Right ventricle myocardium inferior (tissue), 1 donor: ENCODE measurements at regions not wholly inside any gene's neighbourhood (a gene's known extent, or its start where the extent isn't known, plus 50 kb on each side); places are given as distances from the start of the nearest gene placed in this dataset.

Source experiments
- ATAC-seq: fragments of 200-7000 bp; cut with Tn5 transposase; one replicate; pipeline ENCODE4 v1.9.1; 2020; ENCODE audit warnings: mild to moderate bottlenecking, moderate library complexity
- DNase-seq: peaks from one replicate; pipeline ENCODE4 v3.0.0; 2021; ENCODE audit errors: missing footprints
- intact Hi-C: fragments of 100-400 bp; cut with DNase I; formaldehyde crosslinking; loops from one replicate; pipeline ENCODE4 v1.11.0; 2022
- donor health status: DM: no; HTN: yes; CAD: no; lungs with severe emphysema.

DNA sequence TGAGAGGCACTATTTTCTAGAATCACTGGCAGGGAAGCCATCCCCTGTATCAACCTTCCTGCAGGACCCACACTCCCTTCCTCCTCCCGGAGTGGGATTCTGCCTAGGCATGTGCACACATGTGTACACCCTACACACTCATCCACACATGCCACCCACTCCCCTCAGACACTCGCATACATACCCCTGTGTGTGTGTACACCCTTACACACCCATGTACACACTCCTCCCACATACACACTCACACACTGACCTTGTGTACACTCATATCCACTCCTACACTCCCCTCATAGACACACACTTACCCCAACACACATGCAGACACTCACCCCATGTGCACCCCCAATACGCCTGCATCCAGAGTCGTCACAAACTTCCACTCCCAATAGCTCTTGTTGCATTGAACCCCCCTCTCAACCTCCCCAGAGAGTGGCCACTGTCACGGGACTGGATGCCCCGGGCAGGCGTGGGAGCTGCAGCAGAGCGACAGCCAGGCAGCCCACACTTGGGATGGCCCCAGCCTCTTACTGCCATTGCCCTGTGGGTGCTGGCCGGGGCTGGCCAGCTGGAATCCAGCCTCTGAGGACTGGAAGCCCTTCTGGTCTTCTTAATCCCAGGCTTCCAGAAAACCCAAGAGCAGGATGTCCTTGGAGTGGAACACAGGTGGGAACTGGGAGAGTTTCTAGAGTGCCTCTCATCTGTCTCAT, 251.0 kb downstream of the LOXHD1 start:
- DNase-seq: peak; percentile 6
- no peak for ATAC-seq
- intact Hi-C loops: no loop called here

DNA sequence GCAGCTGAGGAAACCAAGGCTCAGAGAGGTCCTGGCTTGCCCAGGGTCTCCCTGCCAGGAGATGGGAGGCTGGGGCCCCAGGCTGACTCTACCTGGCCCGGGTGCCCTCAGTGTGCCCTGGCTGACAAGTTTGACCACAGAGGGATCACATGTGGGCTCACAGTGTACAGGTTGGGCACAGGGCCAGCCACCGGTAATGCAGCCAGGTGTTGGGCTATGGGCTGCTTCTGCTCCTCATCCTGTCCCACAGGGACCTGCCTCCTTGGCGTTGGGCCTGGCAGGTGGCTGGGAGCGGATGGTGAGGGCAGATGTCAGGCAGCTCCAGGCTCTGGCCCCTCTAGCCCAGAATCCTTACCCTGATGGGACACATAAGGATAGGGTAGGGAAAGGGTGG, 250.5 kb downstream of the LOXHD1 start:
- intact Hi-C loops: no loop called here
- DNase-seq (no peak), ATAC-seq (no peak)

DNA sequence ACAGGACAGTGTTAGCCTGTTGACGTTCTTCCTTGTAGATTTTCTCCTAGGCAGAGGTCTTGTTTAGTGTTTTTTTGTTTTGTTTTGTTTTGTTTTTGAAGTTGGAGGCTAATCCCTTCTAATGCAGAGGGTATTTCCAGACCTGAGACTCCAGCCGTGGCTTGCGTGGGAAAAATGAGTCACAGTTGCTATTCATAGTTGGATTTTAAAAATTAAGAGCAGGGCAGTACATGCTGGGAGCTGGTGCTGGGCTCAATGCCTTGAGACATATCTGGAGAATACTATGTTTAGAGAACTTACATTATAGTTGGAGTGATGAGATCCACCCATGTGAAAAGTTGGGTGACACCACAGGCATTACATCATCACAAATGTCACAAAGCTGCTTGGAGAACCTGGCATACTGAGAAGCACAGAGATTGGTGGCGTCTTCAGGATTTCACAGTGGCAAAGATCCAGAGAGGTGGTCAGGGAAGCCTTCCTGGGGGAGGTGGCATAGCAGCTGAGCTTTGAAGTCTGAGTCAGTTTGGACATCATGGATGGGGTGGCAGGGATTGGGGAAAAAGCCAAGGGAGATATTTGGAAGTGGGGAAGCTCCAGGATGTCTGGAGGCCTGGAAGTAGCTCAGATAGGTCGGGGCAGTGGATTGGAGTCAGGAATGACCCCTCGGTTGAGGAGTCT, 249.4 kb downstream of the LOXHD1 start:
- intact Hi-C loops: no loop called here
- ATAC-seq: peak; percentile 41
- DNase-seq: no peak

DNA sequence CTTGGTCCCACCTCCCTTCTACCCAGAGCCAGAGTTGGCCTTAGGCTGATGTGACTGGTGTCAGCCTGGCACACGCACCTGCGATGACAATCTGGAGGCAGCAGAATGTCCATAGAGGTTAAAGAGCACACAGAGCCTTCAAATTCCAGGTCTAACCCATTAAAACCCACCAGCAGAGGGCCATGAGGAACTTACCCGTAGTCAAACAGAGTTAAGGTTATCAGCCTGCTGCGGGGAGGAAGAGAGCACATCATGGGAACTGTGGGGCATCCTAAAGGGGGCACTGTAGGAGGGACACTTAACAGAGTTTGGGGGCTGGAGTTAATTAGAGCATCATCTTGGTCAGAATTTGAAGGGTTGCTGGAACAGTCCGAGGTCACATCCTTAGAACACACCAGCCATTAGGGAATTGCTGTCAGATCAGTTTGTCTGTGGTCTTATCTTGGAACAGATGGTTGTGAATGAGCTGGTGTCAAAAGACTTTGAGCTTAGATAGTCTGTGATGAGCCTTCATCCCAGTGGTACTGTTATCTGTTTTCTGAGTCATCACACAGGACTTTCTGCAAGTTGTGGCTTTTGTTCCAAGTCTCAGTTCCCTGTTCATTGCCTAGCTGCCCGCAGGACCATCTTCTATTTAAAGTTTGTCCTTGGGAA, 248.6 kb downstream of the LOXHD1 start:
- DNase-seq (no peak), ATAC-seq (no peak)
- intact Hi-C loops: no loop called here

DNA sequence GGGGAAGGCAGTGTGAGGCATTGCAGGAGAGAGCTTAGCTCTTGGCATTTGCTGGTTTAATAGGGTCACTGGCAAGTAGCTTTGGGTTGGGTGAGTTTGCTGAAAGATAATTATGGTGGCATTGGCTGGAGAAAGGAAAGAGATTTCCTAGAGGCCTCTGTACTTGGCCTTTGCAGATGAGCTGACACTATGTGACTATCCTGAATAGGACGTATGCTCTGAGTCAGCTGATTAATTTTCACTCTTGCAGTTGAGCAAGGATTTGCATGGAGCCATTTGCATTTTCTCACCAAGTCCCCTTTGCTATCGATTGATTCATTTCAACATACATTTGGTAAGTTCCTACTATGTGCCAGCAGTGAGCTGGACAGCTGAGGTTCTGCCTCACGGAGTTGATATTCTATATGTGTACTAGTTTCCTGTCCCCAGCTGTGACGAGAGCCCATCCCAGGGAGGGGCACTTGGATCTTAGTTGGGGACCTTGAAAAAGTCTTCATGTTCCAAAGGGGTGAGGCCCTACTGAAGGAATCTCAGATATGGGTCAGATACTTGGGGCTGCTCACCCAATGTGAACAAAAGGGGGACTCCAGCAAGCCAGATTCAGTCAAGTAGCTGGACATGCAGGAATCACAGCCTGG, 245.7 kb downstream of the LOXHD1 start:
- no peak for DNase-seq
- ATAC-seq: no peak
- intact Hi-C loops: no loop called here

DNA sequence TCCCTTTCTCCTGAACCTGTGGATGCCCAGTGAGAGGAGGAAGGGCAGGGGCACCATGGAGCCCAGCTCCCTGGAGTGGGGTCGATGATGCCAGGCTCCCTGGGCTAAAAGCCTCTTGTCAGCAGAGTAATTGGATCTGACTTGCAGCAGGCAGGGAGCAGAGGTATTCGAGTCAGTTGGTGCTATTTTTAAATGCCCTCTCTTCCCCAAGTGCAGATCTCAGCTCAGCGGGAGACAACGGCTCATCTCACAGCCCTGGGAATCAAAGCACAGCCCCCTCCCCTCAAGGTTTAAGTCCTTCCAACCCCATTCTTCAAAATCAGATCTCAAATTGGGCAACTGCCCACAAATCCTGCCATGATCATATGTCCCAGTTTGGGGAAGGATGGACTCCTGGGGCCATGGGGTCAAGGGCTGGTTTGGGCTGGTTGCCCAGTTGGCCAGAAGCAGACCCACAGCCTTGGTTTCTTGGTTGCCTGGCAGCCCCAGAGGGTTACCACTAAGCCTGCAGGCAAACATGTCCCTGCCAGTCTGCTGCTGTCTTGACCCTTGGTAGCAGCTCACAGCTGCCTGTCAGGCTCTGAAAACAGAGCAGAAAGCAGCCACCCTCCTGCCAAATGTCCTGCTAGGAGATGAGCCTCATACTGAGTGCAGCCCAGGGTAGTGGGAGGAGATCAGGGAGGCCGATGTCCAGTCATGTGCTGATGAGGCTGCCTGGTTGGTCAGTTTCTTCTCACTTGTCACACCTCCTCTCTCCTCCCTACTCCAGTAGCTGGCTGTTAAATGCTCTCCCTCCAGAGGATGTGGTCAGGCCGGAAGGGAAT, 244.9 kb downstream of the LOXHD1 start:
- DNase-seq: peak; percentile 70
- ATAC-seq: peak; percentile 80
- intact Hi-C loops: loop anchor here (1.0 to 2.0 kb wide), 2 partner anchors 25 to 79 kb away; no protein-coding TSS in a partner anchor

DNA sequence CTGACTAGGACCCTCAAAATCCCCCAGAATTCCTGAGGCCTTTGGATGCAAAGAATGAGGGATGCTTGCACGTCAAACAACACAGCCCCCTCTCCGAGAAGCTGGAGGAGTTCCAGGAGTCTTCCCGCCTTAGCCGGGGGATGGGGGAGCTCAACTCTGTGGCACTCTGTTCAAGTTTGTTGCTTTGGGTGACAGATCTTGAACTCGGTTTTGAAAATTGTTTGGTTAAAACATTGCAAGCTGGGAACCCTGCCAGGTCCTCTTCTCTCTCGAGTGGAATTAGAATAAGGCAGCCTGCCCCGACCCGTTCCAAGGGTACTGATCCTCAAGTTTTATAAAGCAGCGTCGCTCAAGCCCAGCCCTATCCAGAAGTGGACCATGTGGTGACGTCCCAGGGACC, 244.1 kb downstream of the LOXHD1 start:
- intact Hi-C loops: loop anchor here (1.0 to 2.0 kb wide), 2 partner anchors 26 to 80 kb away; no protein-coding TSS in a partner anchor
- DNase-seq (no peak), ATAC-seq (peak; percentile 21)

DNA sequence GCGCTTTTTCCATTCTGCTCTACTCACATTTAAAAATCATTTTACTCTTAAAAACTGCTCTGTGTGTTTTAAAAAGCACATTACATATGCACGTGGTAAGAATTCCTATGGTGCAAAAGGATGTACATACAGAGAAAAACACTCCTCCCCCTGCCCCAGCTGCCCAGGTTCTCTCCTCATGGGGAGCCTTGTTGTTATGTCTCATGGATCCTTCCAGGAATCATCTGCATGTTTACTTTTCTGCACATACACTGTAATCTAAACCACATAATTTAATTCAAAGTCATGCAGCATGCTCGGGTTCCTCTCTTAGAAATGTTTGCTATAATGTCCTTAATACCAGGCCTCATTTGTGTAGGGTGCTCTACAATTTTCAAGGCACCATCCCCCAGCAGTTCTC, 243.3 kb downstream of the LOXHD1 start:
- no peak for ATAC-seq
- no peak for DNase-seq
- intact Hi-C loops: loop anchor here (2.0 kb wide), 1 partner anchor 81 kb away; no protein-coding TSS in a partner anchor

DNA sequence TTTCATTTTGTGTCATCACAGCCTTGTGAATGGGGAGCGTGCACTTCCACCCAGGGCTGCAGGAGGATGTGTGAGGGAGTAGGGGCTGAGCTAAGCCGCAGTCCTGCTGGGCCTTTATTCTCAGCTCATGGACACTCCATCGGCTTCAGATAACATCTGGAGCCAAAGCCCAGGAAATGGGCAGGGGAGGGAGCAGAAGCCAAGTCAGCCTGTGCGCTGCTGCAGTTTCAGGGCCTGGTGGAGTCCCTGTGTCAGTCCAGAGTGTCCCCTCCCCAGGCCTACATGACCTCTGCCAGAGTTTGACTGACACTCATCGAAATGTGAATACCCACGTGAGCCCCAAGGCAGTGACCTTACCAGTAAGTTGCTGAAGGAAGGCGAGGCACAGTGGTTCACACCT, 242.2 kb downstream of the LOXHD1 start:
- DNase-seq: no peak
- intact Hi-C loops: no loop called here
- no peak for ATAC-seq

DNA sequence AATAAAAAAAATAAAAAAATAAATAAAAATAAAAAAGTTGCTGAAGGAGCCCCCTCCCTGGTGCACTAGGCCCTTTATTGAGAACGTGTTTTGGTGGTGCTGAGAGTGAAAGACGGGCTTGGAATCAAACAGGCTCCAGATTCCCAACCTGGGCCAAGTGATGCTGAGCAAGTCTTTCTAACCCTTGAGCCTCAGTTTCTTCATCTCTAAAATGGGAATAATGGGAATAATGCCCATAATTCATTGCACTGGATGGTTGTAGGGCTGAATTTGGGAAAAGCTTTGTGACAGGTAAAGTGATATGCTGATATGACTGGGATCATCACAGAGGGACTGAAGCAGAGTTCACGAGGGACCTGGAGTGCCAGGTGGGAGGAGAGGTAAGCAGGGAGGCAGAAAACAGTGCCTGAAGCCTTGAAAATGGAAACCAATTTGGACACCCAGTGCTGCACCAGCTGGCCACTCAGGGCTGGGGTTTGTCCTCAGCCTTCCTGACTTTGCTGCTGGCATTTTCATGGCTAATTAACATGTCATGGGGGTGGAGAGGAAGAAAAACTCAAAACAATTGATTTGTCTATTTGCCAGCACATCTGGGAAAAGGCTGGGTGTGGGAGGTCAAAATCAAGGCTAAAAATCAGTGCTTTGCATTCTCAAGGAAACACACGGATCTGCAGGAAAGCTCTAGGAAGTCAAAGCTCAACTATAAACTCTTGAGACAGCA, 241.3 kb downstream of the LOXHD1 start:
- intact Hi-C loops: no loop called here
- ATAC-seq: no peak

DNA sequence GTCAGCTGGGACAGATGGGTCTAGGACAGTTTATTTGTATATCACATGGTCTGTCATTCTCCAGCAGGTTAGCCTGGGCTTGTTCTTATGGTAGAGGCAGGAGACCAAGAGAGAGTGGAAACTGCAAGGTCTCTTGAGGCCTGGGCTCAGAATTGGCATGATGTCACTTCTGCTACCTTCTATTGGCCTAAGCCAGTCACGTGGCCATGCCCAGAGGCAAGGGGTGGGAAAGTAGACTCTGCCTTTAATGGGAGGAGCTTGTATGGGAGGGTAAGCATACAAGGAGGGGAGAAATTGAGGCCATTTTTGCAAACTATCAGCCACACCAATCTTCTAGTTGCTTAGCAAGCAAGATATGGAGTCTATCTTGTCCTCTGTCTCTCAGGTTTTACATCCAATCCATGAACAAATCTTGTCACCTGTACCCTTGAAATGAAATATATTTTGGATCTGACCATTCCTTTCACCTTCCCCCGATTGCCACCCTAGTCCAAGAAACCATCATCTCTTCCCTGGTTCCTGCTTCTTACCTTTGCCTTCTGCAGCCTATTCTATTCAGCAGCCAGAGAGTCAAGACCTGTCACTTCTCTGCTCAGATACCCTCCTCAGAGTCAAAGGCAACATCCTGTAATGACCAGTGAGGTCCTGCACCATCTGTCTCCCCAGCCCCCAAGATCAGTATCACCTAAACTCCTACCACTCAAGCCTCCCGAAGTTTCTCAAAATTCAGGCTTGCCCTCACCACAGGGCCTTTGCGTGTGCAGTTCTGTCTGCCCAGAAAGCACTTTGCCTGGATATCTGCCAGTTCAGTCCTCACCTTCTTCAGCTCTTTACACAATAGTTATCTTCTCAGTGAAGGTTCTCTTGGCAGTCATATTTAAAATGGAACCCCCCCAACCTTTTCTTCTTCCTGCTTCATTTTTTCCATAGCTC, 240.0 kb downstream of the LOXHD1 start:
- intact Hi-C loops: no loop called here
- no peak for DNase-seq
- no peak for ATAC-seq

More for the DNA sequence above, 241.3 kb downstream of the LOXHD1 start:
- no peak for DNase-seq

DNA sequence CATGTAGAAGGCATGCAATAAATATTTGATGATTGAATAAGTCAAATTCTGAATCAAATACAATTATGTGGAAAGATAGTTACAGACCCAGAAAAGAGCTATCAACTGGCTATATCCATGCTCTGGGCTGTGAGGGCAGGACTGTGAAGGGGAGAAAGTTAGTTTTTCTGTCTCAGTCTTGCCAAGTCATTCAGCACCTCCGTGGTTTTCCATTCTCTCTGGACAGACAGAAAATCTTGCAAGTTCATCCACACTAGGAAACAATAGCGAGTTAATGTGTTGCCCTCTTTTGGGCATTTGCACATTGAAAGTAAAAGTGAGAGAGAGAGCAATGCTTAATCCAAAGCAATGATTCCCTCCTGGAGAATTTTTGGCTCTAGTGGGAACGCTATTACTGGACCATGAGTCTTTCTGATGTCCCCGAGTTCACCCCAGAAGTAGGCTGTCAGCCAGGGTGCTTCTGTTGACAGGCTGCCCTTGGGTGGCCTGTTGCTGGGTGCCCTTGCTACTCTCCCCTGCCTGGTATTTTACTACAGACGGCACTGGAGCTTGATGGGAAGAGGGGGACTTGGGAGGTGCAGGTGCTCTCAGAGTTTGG, 238.3 kb downstream of the LOXHD1 start:
- intact Hi-C loops: no loop called here

DNA sequence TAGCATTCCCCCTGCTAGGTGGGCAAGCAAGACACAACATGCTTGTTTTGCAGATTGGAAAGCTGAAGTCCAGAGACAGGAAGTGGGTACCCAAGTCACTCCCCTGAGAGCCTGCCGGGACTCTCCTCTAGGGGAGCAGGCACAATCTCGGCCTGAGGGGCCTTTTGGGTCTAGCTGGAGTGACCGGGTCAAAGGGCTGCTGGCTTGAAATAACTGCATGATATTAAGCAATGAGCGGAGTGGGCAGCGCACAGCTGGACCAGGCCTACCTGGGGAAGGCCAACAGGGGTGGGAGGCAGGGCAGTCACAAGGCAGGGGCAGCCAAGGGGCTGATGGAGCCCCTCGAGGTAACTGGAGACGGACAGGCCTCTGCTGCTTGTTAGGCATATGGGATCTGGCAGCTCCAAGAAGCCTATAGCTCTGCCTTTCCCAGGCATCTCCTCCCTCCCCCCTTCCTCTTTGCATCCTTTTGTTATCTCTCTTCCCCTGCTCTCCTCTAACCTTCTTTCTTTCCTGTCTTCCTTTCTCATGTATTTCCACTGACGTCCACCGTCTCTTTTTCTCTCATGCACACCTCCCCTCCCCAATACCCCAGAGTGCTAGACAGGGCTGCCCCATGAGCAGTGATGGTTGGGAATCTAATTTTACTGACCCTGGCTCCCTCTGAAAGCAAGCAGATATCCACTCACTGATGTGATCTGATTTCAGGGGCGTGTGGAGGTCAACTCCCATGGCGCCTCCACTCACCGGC, 237.5 kb downstream of the LOXHD1 start:
- ATAC-seq (no peak), DNase-seq (no peak)
- intact Hi-C loops: loop anchor here (10.0 kb wide), 1 partner anchor 135 kb away; no protein-coding TSS in a partner anchor

More for the DNA sequence above, 238.3 kb downstream of the LOXHD1 start:
- DNase-seq (peak; percentile 79), ATAC-seq (peak; percentile 94)

DNA sequence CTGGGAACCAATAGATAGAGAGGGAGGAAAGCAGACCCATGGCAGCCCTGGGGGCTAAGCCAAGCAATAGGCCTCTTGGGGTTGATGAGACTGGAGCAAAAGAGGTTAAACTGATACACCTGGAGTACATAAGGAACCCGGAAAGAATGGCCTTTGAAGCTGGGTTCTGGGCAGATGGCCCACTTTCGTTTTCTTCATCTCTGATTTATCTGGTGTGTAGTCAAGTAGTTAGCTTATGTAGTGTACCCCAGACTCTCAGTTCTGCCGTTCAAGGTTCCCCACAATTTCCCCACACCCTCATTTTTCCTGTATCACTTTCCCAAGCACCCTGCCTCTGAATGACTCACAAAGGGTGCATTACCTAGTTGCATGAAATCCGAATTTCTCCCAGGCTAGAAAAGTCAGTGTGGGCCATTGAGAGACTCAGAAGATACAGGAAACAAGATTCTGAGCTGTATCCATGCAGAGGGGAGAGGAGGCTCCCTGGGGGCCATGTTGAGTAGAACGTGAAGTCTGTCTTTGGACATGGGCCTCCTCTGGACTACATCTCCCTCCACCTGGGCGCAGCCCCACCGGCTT, 235.0 kb downstream of the LOXHD1 start:
- ATAC-seq: no peak
- intact Hi-C loops: loop anchor here (10.0 kb wide), 1 partner anchor 137 kb away; no protein-coding TSS in a partner anchor
- no peak for DNase-seq

DNA sequence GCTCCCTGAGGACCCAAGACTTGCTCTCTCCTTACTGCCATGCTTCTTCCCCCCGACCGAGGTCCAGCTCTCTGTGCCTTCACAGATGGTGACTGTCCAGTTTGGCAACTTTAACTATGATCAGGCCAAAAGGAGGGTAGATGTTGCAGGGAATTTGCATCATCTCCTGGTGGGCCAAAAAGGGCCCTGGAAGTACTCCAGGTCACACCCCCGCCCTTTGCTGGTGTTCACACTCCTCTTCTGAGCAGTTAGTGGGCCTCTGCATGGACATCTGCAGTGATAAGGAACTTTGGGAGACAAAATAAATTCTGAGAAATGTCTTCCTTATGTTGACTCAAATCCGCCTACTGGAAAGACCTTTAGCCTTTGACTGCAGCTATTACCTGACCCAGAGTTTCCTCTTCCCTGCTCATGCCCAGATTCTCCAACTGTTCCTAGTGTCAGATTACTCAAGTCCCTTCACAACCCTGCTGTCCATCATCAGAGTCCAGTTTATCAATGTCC, 234.4 kb downstream of the LOXHD1 start:
- intact Hi-C loops: loop anchor here (10.0 kb wide), 1 partner anchor 138 kb away; no protein-coding TSS in a partner anchor
- ATAC-seq (no peak), DNase-seq (no peak)
